Ovary (tissue), 3 donors: ENCODE measurements at regions not wholly inside any gene's neighbourhood (a gene's known extent, or its start where the extent isn't known, plus 50 kb on each side); places are given as distances from the start of the nearest gene placed in this dataset.

Source experiments
- POLR2A ChIP-seq: fragments of 450-650 bp; IDR thresholded peaks from one replicate; pipeline ENCODE4 v1.6.1; 2017; ENCODE audit warnings: antibody characterized with exemption, mild to moderate bottlenecking, moderate library complexity
- TF ChIP-seq, protein P1 (sequence below), 3 donors: fragments of 450-650 bp in 2 of 3; fragments of 200-600 bp in 1 of 3; IDR thresholded peaks; one replicate each; pipeline versions ENCODE4 v1.5.1 to v1.8.0; 2016 to 2022; ENCODE audit warnings: antibody characterized with exemption in 3 of 3, mild to moderate bottlenecking in 1 of 3
- donor health status: DM: no; HTN: no; CAD: no.

- TF ChIP-seq, protein P1, sequence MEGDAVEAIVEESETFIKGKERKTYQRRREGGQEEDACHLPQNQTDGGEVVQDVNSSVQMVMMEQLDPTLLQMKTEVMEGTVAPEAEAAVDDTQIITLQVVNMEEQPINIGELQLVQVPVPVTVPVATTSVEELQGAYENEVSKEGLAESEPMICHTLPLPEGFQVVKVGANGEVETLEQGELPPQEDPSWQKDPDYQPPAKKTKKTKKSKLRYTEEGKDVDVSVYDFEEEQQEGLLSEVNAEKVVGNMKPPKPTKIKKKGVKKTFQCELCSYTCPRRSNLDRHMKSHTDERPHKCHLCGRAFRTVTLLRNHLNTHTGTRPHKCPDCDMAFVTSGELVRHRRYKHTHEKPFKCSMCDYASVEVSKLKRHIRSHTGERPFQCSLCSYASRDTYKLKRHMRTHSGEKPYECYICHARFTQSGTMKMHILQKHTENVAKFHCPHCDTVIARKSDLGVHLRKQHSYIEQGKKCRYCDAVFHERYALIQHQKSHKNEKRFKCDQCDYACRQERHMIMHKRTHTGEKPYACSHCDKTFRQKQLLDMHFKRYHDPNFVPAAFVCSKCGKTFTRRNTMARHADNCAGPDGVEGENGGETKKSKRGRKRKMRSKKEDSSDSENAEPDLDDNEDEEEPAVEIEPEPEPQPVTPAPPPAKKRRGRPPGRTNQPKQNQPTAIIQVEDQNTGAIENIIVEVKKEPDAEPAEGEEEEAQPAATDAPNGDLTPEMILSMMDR (IDR thresholded peaks at IDR 0.05) = no peak
- no peak for TF ChIP-seq POLR2A
Measured at GRCh38 chr5:90233476-90233875, 176.1 kb downstream of the CETN3 start.
